ENCODE measurements at regions not wholly inside any gene's neighbourhood (a gene's known extent, or its start where the extent isn't known, plus 50 kb on each side); places are given as distances from the start of the nearest gene placed in this dataset.
A peak's percentile ranks its signal among the peaks of the same experiment; 100 is the strongest.
"Not testable (repeated sequence)": the region's sequence is repeated elsewhere in the genome, so short reads cannot be mapped to it uniquely, and the experiment has no call there.

GRCh38 chr17:43345515-43345914 lies 53.3 kb upstream of the ARL4D start:
- POLR2A ChIA-PET; DNase-seq (ENCODE audit: low read depth, low spot score); H3K4me3 ChIP-seq (ENCODE audit: low read depth, low read length): not testable (repeated sequence)
- CTCF ChIA-PET, result interaction anchor here (1.8 to 2.0 kb wide), 2 partner anchors 11 to 17 kb away, joined by 5 to 9 read pairs; no protein-coding TSS in a partner anchor

GRCh38 chr17:43344685-43345084 lies 54.1 kb upstream of the ARL4D start:
- no peak for DNase-seq (ENCODE audit: low read depth, low spot score)
- TF ChIP-seq CTCF (IDR thresholded peaks at IDR 0.05; ENCODE audit: insufficient read depth, low read length, missing control alignments), result no peak
- ChIA-PET CTCF (interaction anchor here (1.4 to 2.0 kb wide), 3 partner anchors 10 to 16 kb away, joined by 3 to 9 read pairs (median 5); no protein-coding TSS in a partner anchor), POLR2A (no interaction called here)
- no peak overlapping the region for H3K4me3 ChIP-seq (ENCODE audit: low read depth, low read length)

GRCh38 chr17:43342589-43342890 lies 56.3 kb upstream of the ARL4D start:
- TF ChIP-seq CTCF (IDR thresholded peaks at IDR 0.05; ENCODE audit: insufficient read depth, low read length, missing control alignments), result no peak
- no peak for DNase-seq (ENCODE audit: low read depth, low spot score)
- ChIA-PET CTCF (interaction anchor here (1.7 to 2.3 kb wide), 3 partner anchors 9 to 15 kb away, joined by 4 to 16 read pairs (median 7); no protein-coding TSS in a partner anchor), POLR2A (interaction anchor here (1.2 to 1.3 kb wide), 2 partner anchors 18 to 26 kb away, joined by 3 to 5 read pairs; no protein-coding TSS in a partner anchor)
- H3K4me3 ChIP-seq (ENCODE audit: low read depth, low read length), result no peak overlapping the region

GRCh38 chr17:43341715-43342588 lies 56.8 kb upstream of the ARL4D start:
- H3K4me3 ChIP-seq (ENCODE audit: low read depth, low read length), result no peak overlapping the region; the same call in 1 of the 2 replicates
- TF ChIP-seq CTCF (IDR thresholded peaks at IDR 0.05; ENCODE audit: insufficient read depth, low read length, missing control alignments), result no peak
- DNase-seq (ENCODE audit: low read depth, low spot score), result no peak
- ChIA-PET CTCF (interaction anchor here (1.7 to 2.3 kb wide), 3 partner anchors 8 to 16 kb away, joined by 4 to 16 read pairs (median 7); no protein-coding TSS in a partner anchor), POLR2A (interaction anchor here (1.2 to 1.3 kb wide), 2 partner anchors 19 to 26 kb away, joined by 3 to 5 read pairs; no protein-coding TSS in a partner anchor)

- ChIA-PET CTCF (interaction anchor here (0.7 to 4.2 kb wide), 15 partner anchors 9 to 314 kb away, joined by 3 to 23 read pairs (median 5); partner anchors contain the start of gene DHX8), POLR2A (interaction anchor here (1.1 kb wide), 1 partner anchor 22 kb away, joined by 3 read pairs; no protein-coding TSS in a partner anchor)
- TF ChIP-seq CTCF (IDR thresholded peaks at IDR 0.05; ENCODE audit: insufficient read depth, low read length, missing control alignments), result peak; percentile 78
- no peak overlapping the region for H3K4me3 ChIP-seq (ENCODE audit: low read depth, low read length)
- no peak for DNase-seq (ENCODE audit: low read depth, low spot score)
Measured at GRCh38 chr17:43338886-43339516, 59.8 kb upstream of the ARL4D start.

- TF ChIP-seq CTCF (IDR thresholded peaks at IDR 0.05; ENCODE audit: insufficient read depth, low read length, missing control alignments), result no peak
- DNase-seq (ENCODE audit: low read depth, low spot score), result no peak
- POLR2A ChIA-PET, result no interaction called here
- CTCF ChIA-PET, result interaction anchor here (0.8 to 4.2 kb wide), 10 partner anchors 8 to 146 kb away, joined by 3 to 23 read pairs (median 5); partner anchors contain the start of gene DHX8
- no peak overlapping the region for H3K4me3 ChIP-seq (ENCODE audit: low read depth, low read length)
Measured at GRCh38 chr17:43337684-43338428, 60.9 kb upstream of the ARL4D start.

Measured in AG04449 (cell line).